ENCODE measurements at regions not wholly inside any gene's neighbourhood (a gene's known extent, or its start where the extent isn't known, plus 50 kb on each side); places are given as distances from the start of the nearest gene placed in this dataset.

GRCh38 chr20:58087562-58087858 is 140.9 kb downstream of the ANKRD60 start:
- DNase-seq = no peak

GRCh38 chr20:58086763-58087561 is 141.5 kb downstream of the ANKRD60 start:
- DNase-seq = no peak

GRCh38 chr20:58084966-58085365 is 143.5 kb downstream of the ANKRD60 start:
- no peak for DNase-seq

GRCh38 chr20:58084566-58084965 is 143.9 kb downstream of the ANKRD60 start:
- no peak for DNase-seq

- DNase-seq = no peak
These were observed 146.6 kb downstream of the ANKRD60 start for GRCh38 chr20:58081846-58082245.

GRCh38 chr20:58078741-58079522 is 149.5 kb downstream of the ANKRD60 start:
- DNase-seq = peak; percentile 54

GRCh38 chr20:58077282-58077681 is 151.2 kb downstream of the ANKRD60 start:
- no peak for DNase-seq

GRCh38 chr20:58076405-58076804 is 152.0 kb downstream of the ANKRD60 start:
- no peak for DNase-seq

- DNase-seq = no peak
These were observed 152.7 kb downstream of the ANKRD60 start for GRCh38 chr20:58075586-58076345.

- no peak for DNase-seq
These were observed 154.3 kb downstream of the ANKRD60 start for GRCh38 chr20:58073945-58074856.

- DNase-seq = no peak
These were observed 155.5 kb downstream of the ANKRD60 start for GRCh38 chr20:58072695-58073671.

GRCh38 chr20:58071991-58072390 is 156.5 kb downstream of the ANKRD60 start:
- no peak for DNase-seq

- DNase-seq = no peak
These were observed 157.2 kb downstream of the ANKRD60 start for GRCh38 chr20:58071298-58071697.

GRCh38 chr20:58070664-58071196 is 157.7 kb downstream of the ANKRD60 start:
- DNase-seq = no peak

- DNase-seq = no peak
These were observed 158.4 kb downstream of the ANKRD60 start for GRCh38 chr20:58069796-58070663.

GRCh38 chr20:58069207-58069606 is 159.2 kb downstream of the ANKRD60 start:
- no peak for DNase-seq

- DNase-seq = no peak
These were observed 162.7 kb downstream of the ANKRD60 start for GRCh38 chr20:58065508-58066361.

GRCh38 chr20:58064411-58065010 is 163.9 kb downstream of the ANKRD60 start:
- DNase-seq = no peak
